HAP-1 (cell line): ENCODE measurements at regions not wholly inside any gene's neighbourhood (a gene's known extent, or its start where the extent isn't known, plus 50 kb on each side); places are given as distances from the start of the nearest gene placed in this dataset.
A peak's percentile ranks its signal among the peaks of the same experiment; 100 is the strongest.

Experiments
- DNase-seq, 2 experiments: peaks; one replicate each; pipeline ENCODE4 v3.0.0-alpha.2; 2016 to 2020; ENCODE audit warnings: low spot score in 2 of 2
- H3K27me3 ChIP-seq: fragments of 250-450 bp; sonication (Bioruptor Pico); 2 replicates; pipeline ENCODE4 v1.5.1; 2020; ENCODE audit warnings: low read depth, mild to moderate bottlenecking, moderate library complexity
- H3K36me3 ChIP-seq: fragments of 250-450 bp; sonication (Bioruptor Pico); replicated peaks from 2 replicates; pipeline ENCODE4 v1.5.1; 2020; ENCODE audit warnings: mild to moderate bottlenecking
- H3K4me1 ChIP-seq: fragments of 250-450 bp; sonication (Bioruptor Pico); 2 replicates; pipeline ENCODE4 v1.5.1; 2020; ENCODE audit warnings: mild to moderate bottlenecking
- H3K4me3 ChIP-seq: fragments of 250-450 bp; sonication (Bioruptor Pico); 2 replicates; pipeline ENCODE4 v1.5.1; 2020; ENCODE audit warnings: mild to moderate bottlenecking, moderate library complexity
- H3K9me3 ChIP-seq: fragments of 250-450 bp; sonication (Bioruptor Pico); 2 replicates; pipeline ENCODE4 v1.5.1; 2020; ENCODE audit warnings: mild to moderate bottlenecking, moderate library complexity
- in situ Hi-C: fragments of 300-500 bp; cut with MboI; formaldehyde crosslinking; loops from 3 replicates; pipeline ENCODE4 v1.14.3; 2020; ENCODE audit warnings: low sequenced_read_pairs, inconsistent platforms, mixed read lengths

DNA sequence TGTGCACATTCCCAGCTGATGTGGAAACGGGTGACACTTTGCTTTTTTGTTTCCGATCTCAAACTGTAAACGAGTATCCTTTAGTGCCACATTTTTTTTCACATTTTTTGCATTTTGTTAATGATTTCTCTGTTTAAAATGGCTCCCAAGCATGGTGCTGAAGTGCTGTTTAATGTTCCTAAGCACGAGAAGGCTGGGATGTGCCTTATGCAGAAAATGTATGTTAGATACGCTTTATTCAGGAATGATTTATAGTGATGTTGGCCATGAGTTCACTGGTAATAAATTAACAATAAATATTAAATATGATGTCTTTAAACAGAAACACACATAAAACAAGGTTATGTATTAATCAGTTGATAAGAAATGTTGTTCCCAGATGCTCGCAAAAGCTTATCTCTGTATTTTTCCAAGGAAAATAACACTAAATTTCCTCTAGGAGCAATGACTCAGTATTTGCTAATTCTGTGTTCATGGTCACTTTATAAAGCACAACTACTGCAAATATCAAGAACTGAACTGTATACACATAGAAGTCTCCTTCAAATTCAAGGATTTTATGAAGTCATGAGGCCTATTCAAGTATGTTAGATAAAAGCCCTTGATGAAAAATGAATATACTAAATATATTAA lies 305.9 kb upstream of the SMIM30 start:
- in situ Hi-C loops: loop anchor here (25.0 kb wide), 1 partner anchor 262 kb away; no protein-coding TSS in a partner anchor
- Histone ChIP-seq H3K9me3 (no peaks in the 10 kb centered on the region), H3K4me1 (no peaks in the 10 kb centered on the region), H3K4me3 (no peak overlapping the region), H3K27me3 (no peaks in the 10 kb centered on the region), H3K36me3 (no peaks in the 10 kb centered on the region)
- no peak for DNase-seq

DNA sequence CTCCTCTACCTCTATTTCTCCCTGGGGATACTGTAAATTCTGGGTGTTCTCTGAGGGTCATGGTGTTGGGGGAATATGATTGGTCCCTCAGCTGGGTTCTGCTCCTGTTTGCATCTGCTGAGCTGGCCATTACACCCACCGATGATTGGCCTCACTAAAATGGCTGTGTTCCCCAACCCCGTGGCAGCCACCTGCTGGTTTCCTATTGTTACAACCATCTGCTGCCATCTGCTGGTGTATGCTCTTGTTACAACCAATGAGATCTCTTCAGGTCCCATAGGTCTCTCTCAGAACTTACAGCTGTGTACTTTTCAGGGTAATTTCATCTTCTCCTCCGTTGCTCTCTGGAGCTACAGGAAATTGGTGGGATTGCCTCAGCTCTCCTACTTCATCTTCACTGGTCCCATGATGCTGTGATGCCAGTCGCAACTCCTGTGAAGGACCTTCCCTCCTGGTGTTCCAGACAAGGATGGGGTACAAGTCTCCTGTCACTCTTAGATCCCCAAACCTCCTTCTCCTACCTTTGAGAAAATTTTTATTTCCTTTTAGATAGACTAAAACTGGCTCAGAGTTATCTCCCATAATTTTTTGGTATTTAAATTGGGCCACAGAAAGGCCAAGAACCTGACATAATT lies 303.5 kb upstream of the SMIM30 start:
- no peaks in the 10 kb centered on the region for H3K27me3 ChIP-seq
- H3K4me1 ChIP-seq: no peaks in the 10 kb centered on the region
- H3K9me3 ChIP-seq: no peaks in the 10 kb centered on the region
- in situ Hi-C loops: loop anchor here (25.0 kb wide), 1 partner anchor 260 kb away; no protein-coding TSS in a partner anchor
- no peak overlapping the region for H3K4me3 ChIP-seq
- peak; percentile 77 to 88 for DNase-seq
- no peaks in the 10 kb centered on the region for H3K36me3 ChIP-seq

DNA sequence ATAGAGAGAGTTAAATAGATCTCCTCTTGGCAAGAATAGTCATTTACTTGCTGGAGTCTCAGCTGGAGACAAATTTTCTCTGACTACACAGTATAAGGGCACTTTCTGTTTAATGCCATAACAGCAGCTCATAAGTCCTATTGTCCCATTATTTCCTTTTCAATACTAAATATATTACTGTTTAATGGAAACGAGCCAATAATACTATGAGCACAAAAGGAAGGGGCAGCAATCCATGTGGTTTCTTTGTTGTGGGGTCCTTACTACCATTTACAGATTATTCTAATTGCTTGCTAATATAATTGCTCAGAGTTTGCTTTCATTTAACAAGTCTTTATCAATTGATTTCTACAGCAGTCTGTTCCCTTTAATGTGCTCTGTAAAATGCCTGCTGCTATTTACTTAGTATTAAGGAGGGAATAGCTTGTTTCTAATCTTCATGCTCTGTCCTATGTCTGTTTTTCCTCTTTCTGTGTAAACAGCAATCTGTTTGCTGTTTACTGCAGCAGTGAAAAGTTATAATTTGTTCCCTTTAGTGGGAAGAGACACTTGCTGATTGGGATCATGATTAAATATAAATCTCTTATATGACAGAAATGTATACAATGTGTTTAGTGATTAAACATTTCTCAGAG lies 296.2 kb upstream of the SMIM30 start:
- Histone ChIP-seq H3K36me3 (no peaks in the 10 kb centered on the region), H3K4me3 (no peak overlapping the region), H3K27me3 (no peaks in the 10 kb centered on the region), H3K9me3 (no peaks in the 10 kb centered on the region), H3K4me1 (no peaks in the 10 kb centered on the region)
- DNase-seq: peak in 1 of 2 experiments; percentile 13
- in situ Hi-C loops: loop anchor here (25.0 kb wide), 1 partner anchor 252 kb away; no protein-coding TSS in a partner anchor

DNA sequence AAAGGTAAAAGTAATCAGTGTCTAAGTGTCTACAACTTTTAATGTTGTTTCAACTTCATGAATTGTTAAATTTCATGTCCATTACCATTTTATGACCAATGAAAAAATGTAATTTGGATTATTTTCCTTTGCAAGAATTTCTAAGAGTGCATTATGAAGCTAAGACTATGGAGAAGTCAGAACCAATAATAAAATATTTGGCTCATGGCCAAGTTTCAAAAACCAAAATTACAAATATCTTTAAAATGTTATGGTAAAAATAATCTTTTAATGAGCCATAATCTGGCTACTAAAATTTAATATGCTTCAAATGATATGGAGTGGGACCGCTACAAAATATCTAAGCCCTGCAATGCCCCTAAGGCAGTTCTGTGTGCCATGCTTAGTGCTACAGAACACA lies 294.1 kb upstream of the SMIM30 start:
- no peaks in the 10 kb centered on the region for H3K27me3 ChIP-seq
- in situ Hi-C loops: loop anchor here (25.0 kb wide), 1 partner anchor 250 kb away; no protein-coding TSS in a partner anchor

GRCh38 chr7:113410796-113411195 lies 292.4 kb upstream of the SMIM30 start:
- H3K27me3 ChIP-seq: no peaks in the 10 kb centered on the region
- H3K4me1 ChIP-seq: no peaks in the 10 kb centered on the region
- no peaks in the 10 kb centered on the region for H3K36me3 ChIP-seq
- H3K9me3 ChIP-seq: no peaks in the 10 kb centered on the region
- no peak overlapping the region for H3K4me3 ChIP-seq
- in situ Hi-C loops: loop anchor here (25.0 kb wide), 1 partner anchor 248 kb away; no protein-coding TSS in a partner anchor
- DNase-seq: no peak

More for the DNA sequence above, 294.1 kb upstream of the SMIM30 start:
- H3K9me3 ChIP-seq: no peaks in the 10 kb centered on the region
- no peaks in the 10 kb centered on the region for H3K4me1 ChIP-seq
- H3K4me3 ChIP-seq: no peak overlapping the region
- no peaks in the 10 kb centered on the region for H3K36me3 ChIP-seq
- DNase-seq: no peak

DNA sequence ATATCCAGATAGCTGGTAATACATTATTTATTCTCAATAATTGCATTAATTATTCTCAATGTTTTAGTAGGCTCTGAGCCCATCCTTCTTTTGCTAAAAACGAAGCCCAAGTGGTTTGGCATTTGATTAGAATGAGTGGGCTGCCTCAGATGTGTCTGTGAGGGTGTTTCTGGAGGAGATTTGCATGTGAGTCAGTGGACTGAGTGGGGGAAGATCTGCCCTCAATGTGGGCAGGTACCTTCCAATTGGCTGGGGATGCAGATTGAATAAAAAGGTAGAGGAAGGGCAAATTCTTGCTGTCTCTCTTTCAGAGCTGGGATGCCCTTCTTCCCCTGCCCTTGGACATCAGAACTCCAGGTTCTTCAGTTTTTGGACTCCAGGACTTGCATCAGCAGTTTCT lies 290.6 kb upstream of the SMIM30 start:
- no peaks in the 10 kb centered on the region for H3K27me3 ChIP-seq
- H3K4me1 ChIP-seq: no peaks in the 10 kb centered on the region
- no peak overlapping the region for H3K4me3 ChIP-seq
- no peak for DNase-seq
- in situ Hi-C loops: loop anchor here (25.0 kb wide), 1 partner anchor 247 kb away; no protein-coding TSS in a partner anchor
- H3K9me3 ChIP-seq: no peaks in the 10 kb centered on the region
- H3K36me3 ChIP-seq: no peaks in the 10 kb centered on the region

DNA sequence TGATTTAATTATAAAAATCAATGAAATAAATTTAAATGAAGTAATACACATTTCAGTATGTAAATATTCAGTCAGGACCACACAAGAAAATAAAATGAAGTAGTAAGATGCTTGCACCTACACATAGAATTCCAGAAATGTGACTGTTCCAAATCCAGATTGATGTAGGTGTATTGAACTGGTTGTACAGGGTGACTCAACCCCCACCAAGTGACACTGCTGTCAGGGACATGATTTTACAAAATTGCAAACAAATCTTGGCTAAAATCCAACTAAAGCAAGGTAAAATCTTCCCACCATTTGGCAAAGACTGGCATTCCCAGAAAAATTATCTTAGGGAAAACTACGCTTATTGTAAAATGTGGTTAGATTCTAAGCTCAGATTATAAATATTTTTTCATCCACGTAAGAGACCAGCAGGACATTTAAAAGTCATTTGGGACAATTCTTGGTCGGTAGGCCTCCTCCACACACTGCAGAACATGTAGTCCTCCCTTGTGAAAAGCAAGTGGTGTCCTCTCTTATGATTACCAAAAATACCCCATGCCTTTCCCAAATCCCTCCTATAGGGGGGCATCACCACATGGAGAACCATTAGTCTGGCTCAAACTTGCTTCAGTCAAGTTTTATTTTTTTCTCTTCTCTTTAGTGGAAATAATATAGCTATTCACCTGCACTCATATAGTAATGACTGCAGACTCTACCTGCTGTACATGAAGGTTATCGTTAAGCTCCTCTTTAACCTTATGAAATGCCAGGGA lies 287.1 kb upstream of the SMIM30 start:
- Histone ChIP-seq H3K4me1 (no peaks in the 10 kb centered on the region), H3K4me3 (no peak overlapping the region), H3K27me3 (no peaks in the 10 kb centered on the region; the same call in 1 of the 2 replicates), H3K36me3 (no peaks in the 10 kb centered on the region), H3K9me3 (no peaks in the 10 kb centered on the region)
- in situ Hi-C loops: loop anchor here (25.0 kb wide), 1 partner anchor 243 kb away; no protein-coding TSS in a partner anchor
- no peak for DNase-seq

GRCh38 chr7:113404245-113404644 lies 285.9 kb upstream of the SMIM30 start:
- no peaks in the 10 kb centered on the region for H3K36me3 ChIP-seq
- no peaks in the 10 kb centered on the region for H3K9me3 ChIP-seq
- H3K4me1 ChIP-seq: no peaks in the 10 kb centered on the region
- in situ Hi-C loops: loop anchor here (25.0 kb wide), 1 partner anchor 242 kb away; no protein-coding TSS in a partner anchor
- peak in 1 of 2 experiments; percentile 39 for DNase-seq
- H3K4me3 ChIP-seq: no peak overlapping the region
- H3K27me3 ChIP-seq: no peaks in the 10 kb centered on the region; the same call in 1 of the 2 replicates

- no peak overlapping the region for H3K4me3 ChIP-seq
- no peaks in the 10 kb centered on the region for H3K4me1 ChIP-seq
- no peaks in the 10 kb centered on the region for H3K36me3 ChIP-seq
- in situ Hi-C loops: loop anchor here (25.0 kb wide), 1 partner anchor 240 kb away; no protein-coding TSS in a partner anchor
- H3K9me3 ChIP-seq: no peaks in the 10 kb centered on the region
- no peak for DNase-seq
- H3K27me3 ChIP-seq: no peaks in the 10 kb centered on the region; the same call in 1 of the 2 replicates
Observed at GRCh38 chr7:113402482-113402881, 284.1 kb upstream of the SMIM30 start.

GRCh38 chr7:113402005-113402404 lies 283.7 kb upstream of the SMIM30 start:
- H3K27me3 ChIP-seq: no peaks in the 10 kb centered on the region; the same call in 1 of the 2 replicates
- no peak for DNase-seq
- H3K4me3 ChIP-seq: no peak overlapping the region
- no peaks in the 10 kb centered on the region for H3K9me3 ChIP-seq
- H3K36me3 ChIP-seq: no peaks in the 10 kb centered on the region
- H3K4me1 ChIP-seq: no peaks in the 10 kb centered on the region
- in situ Hi-C loops: loop anchor here (25.0 kb wide), 1 partner anchor 240 kb away; no protein-coding TSS in a partner anchor

- H3K36me3 ChIP-seq: no peaks in the 10 kb centered on the region
- in situ Hi-C loops: no loop called here
- H3K4me1 ChIP-seq: no peaks in the 10 kb centered on the region
- no peaks in the 10 kb centered on the region for H3K27me3 ChIP-seq
- no peak overlapping the region for H3K4me3 ChIP-seq
- no peak for DNase-seq
- no peaks in the 10 kb centered on the region for H3K9me3 ChIP-seq
Observed at GRCh38 chr7:113394856-113395255, 276.5 kb upstream of the SMIM30 start.

- in situ Hi-C loops: no loop called here
- Histone ChIP-seq H3K27me3 (no peaks in the 10 kb centered on the region), H3K36me3 (no peaks in the 10 kb centered on the region), H3K9me3 (no peaks in the 10 kb centered on the region), H3K4me1 (no peaks in the 10 kb centered on the region), H3K4me3 (no peak overlapping the region)
- DNase-seq: no peak
Observed at GRCh38 chr7:113392841-113393540, 274.6 kb upstream of the SMIM30 start.

DNA sequence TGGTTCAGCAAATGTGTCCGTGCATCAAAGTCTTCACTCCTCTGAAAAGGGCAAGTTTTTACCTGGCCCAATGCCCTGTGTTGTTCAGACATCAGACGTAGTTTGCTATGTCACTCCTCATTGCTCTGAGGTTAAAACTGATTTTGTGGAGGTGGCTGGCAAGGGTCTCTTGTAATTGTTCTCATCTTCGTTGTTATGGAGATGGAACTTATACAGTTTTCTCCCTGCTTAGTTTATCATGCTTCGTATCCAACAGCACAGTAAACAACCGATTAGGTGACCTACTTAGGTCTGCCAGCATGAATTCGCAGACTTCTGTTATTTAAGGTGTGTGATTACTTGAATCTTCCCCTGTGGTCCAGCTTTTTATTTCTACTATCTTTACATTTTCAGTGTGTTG lies 274.1 kb upstream of the SMIM30 start:
- Histone ChIP-seq H3K27me3 (no peaks in the 10 kb centered on the region), H3K36me3 (no peaks in the 10 kb centered on the region), H3K9me3 (no peaks in the 10 kb centered on the region), H3K4me3 (no peak overlapping the region), H3K4me1 (no peaks in the 10 kb centered on the region)
- in situ Hi-C loops: no loop called here
- no peak for DNase-seq
